CD14-positive monocyte (primary cell): ENCODE measurements at regions not wholly inside any gene's neighbourhood (a gene's known extent, or its start where the extent isn't known, plus 50 kb on each side); places are given as distances from the start of the nearest gene placed in this dataset.
A peak's percentile ranks its signal among the peaks of the same experiment; 100 is the strongest.

Experiments
- DNase-seq, 3 donors: peaks; one replicate each; pipeline ENCODE4 v3.0.0-alpha.2; 2011 to 2022
- H2AFZ ChIP-seq: 2 replicates; pipeline ENCODE4 v1.6.0; 2012; ENCODE audit warnings: mild to moderate bottlenecking, low read depth, low read length, inconsistent platforms; ENCODE audit not compliant: insufficient read depth, poor library complexity, severe bottlenecking
- H3K27ac ChIP-seq, 2 donors: 1 replicate in 1 of 2; 2 replicates in 1 of 2; pipeline ENCODE4 v1.5.1; 2012 to 2013; ENCODE audit warnings: low read length in 2 of 2, control low read depth in 1 of 2, inconsistent platforms in 1 of 2, low read depth in 1 of 2, mild to moderate bottlenecking in 1 of 2
- H3K27me3 ChIP-seq, 2 donors: one replicate each; pipeline versions ENCODE4 v1.6.0 to v1.6.1; 2011 to 2013; ENCODE audit warnings: low read length in 2 of 2; ENCODE audit not compliant: control insufficient read depth in 2 of 2, insufficient read depth in 2 of 2
- H3K36me3 ChIP-seq, 2 donors: replicated peaks in 1 of 2; 1 replicate in 1 of 2; 2 replicates in 1 of 2; pipeline versions ENCODE4 v1.5.1 to v1.6.1; 2012 to 2013; ENCODE audit warnings: low read length in 2 of 2, control low read depth in 1 of 2, inconsistent platforms in 1 of 2, mild to moderate bottlenecking in 1 of 2; ENCODE audit not compliant: insufficient read depth in 2 of 2, control insufficient read depth in 1 of 2
- H3K4me1 ChIP-seq, 2 donors: 1 replicate in 1 of 2; 2 replicates in 1 of 2; pipeline versions ENCODE4 v1.5.1 to v1.6.1; 2012 to 2013; ENCODE audit warnings: low read length in 2 of 2, control low read depth in 1 of 2, inconsistent platforms in 1 of 2, mild to moderate bottlenecking in 1 of 2, moderate library complexity in 1 of 2; ENCODE audit not compliant: insufficient read depth in 2 of 2, control insufficient read depth in 1 of 2
- H3K4me2 ChIP-seq: replicated peaks from 2 replicates; pipeline ENCODE3; 2012; ENCODE audit warnings: low read length, moderate library complexity, mild to moderate bottlenecking; ENCODE audit not compliant: poor library complexity, severe bottlenecking; ENCODE audit errors: extremely low read depth
- H3K4me3 ChIP-seq, 3 experiments: fragments of 200-600 bp in 1 of 3; sonication (generic) in 1 of 3; replicated peaks in 1 of 3; 1 replicate in 2 of 3; 2 replicates in 1 of 3; pipeline ENCODE4 v1.5.1; 2011 to 2013; ENCODE audit warnings: low read length in 3 of 3, mild to moderate bottlenecking in 3 of 3, control low read depth in 2 of 3, low read depth in 2 of 3, inconsistent platforms in 1 of 3, moderate library complexity in 1 of 3
- H3K79me2 ChIP-seq: 2 replicates; pipeline ENCODE4 v1.6.0; 2012; ENCODE audit warnings: mild to moderate bottlenecking, control low read depth, inconsistent platforms, low read length, moderate library complexity; ENCODE audit not compliant: insufficient read depth
- H3K9ac ChIP-seq: 2 replicates; pipeline ENCODE4 v1.6.0; 2017; ENCODE audit warnings: low read length, mild to moderate bottlenecking; ENCODE audit not compliant: insufficient read depth, poor library complexity, severe bottlenecking
- H3K9me3 ChIP-seq, 2 donors: replicated peaks in 1 of 2; 1 replicate in 1 of 2; 2 replicates in 1 of 2; pipeline versions ENCODE4 v1.5.1 to v1.6.1; 2012 to 2013; ENCODE audit warnings: low read length in 2 of 2, control low read depth in 1 of 2; ENCODE audit not compliant: control insufficient read depth in 1 of 2, insufficient read depth in 1 of 2
- H4K20me1 ChIP-seq: 2 replicates; pipeline ENCODE4 v1.6.0; 2012; ENCODE audit warnings: mild to moderate bottlenecking, low read length, control low read depth, moderate library complexity; ENCODE audit not compliant: insufficient read depth
- H3K27ac Mint-ChIP-seq, 7 donors: one replicate each; pipeline ENCODE4 v1.8.0; 2020; ENCODE audit warnings: mild to moderate bottlenecking in 7 of 7, mixed read lengths in 7 of 7, moderate library complexity in 6 of 7, inconsistent platforms in 2 of 7
- H3K27me3 Mint-ChIP-seq, 3 donors: one replicate each; pipeline ENCODE4 v1.8.0; 2021 to 2022; ENCODE audit warnings: low read depth in 3 of 3, mild to moderate bottlenecking in 3 of 3, mixed read lengths in 3 of 3, moderate library complexity in 3 of 3, inconsistent platforms in 1 of 3
- H3K36me3 Mint-ChIP-seq, 2 donors: one replicate each; pipeline ENCODE4 v1.8.0; 2020; ENCODE audit warnings: mixed read lengths in 2 of 2, inconsistent platforms in 1 of 2, mild to moderate bottlenecking in 1 of 2
- H3K4me1 Mint-ChIP-seq: one replicate; pipeline ENCODE4 v1.8.0; 2020; ENCODE audit warnings: mild to moderate bottlenecking, mixed read lengths
- H3K4me3 Mint-ChIP-seq, 2 donors: one replicate each; pipeline ENCODE4 v1.8.0; 2020; ENCODE audit warnings: mild to moderate bottlenecking in 2 of 2, mixed read lengths in 2 of 2, moderate library complexity in 1 of 2
- H3K9me3 Mint-ChIP-seq, 7 donors: one replicate each; pipeline ENCODE4 v1.8.0; 2020 to 2022; ENCODE audit warnings: mixed read lengths in 7 of 7, mild to moderate bottlenecking in 6 of 7, moderate library complexity in 6 of 7, inconsistent platforms in 2 of 7
- WGBS: methylation state at CpG from one replicate; pipeline ENCODE4 v1.1.5; 2013; ENCODE audit warnings: missing lambda C conversion rate; ENCODE audit not compliant: insufficient coverage; 5-methylcytosine and 5-hydroxymethylcytosine counted together
- intact Hi-C, 2 donors: fragments of 100-400 bp; cut with micrococcal nuclease; formaldehyde crosslinking; loops; one replicate each; pipeline versions ENCODE4 v1.15.0 to v1.15.1; 2023
- TF ChIP-seq, protein P1 (sequence below): fragments of 200-600 bp; IDR thresholded peaks from one replicate; pipeline ENCODE4 v1.8.0; 2022; ENCODE audit warnings: antibody characterized with exemption, mild to moderate bottlenecking

DNA sequence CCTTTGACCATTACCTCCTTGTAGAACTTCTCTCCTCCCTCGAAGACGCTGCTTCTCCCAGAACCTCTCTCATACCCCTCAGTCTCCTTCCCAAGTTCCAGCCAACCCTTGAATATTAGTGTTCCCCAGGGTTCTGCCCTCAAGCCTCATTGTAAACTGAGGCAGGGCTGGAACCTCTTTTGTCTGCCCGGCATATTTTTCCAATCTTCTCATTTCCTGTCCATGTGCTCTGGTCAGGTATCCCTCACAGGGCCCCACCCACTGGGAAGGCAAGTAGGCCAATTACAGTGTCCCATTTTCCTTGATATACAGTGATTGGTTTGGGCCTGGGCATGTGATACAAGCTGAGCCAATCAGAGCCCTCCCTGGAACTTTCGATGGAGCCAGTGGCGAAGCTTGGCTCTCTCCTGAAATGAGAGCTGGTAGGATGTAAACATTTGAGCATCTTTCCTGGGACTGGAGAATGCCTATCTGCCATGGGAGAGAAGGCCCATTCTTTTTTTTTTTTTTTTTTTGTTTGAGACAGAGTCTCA lies 57.1 kb upstream of the ID3 start:
- intact Hi-C loops: no loop called here
- no peak overlapping the region for H3K4me2 ChIP-seq

DNA sequence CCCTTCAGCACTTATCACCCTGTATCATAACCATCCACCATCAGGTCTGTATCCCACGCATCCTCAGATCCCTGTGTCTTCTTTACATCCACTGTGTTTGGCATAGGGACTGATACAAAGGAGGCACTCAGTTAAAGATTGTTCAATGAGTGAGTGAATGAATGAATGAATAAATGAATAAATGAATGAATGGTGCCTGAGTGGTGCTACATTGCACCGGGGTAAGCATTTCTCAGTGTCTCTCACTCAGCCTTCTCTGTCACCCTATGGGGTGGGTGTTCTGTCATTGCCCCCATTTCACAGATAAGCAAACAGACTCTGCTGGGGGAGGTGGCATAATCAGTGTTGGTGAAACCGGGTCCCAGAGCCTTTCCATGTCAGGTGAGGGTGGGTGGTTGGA lies 56.6 kb upstream of the ID3 start:
- H3K27ac ChIP-seq: no peak overlapping the region
- H3K27me3 ChIP-seq: peaks cover 24 to 37% of the 10 kb centered on the region in 2 donors
- Mint-ChIP-seq H3K36me3 (no peaks in the 10 kb centered on the region), H3K27me3 (peaks cover 50 to 52% (median 52%) of the 10 kb centered on the region in 3 donors), H3K9me3 (peaks cover 0 to 13% (median 3%) of the 10 kb centered on the region in 7 donors), H3K4me1 (no peaks in the 10 kb centered on the region), H3K4me3 (no peak overlapping the region), H3K27ac (no peak overlapping the region)
- TF ChIP-seq, protein P1, sequence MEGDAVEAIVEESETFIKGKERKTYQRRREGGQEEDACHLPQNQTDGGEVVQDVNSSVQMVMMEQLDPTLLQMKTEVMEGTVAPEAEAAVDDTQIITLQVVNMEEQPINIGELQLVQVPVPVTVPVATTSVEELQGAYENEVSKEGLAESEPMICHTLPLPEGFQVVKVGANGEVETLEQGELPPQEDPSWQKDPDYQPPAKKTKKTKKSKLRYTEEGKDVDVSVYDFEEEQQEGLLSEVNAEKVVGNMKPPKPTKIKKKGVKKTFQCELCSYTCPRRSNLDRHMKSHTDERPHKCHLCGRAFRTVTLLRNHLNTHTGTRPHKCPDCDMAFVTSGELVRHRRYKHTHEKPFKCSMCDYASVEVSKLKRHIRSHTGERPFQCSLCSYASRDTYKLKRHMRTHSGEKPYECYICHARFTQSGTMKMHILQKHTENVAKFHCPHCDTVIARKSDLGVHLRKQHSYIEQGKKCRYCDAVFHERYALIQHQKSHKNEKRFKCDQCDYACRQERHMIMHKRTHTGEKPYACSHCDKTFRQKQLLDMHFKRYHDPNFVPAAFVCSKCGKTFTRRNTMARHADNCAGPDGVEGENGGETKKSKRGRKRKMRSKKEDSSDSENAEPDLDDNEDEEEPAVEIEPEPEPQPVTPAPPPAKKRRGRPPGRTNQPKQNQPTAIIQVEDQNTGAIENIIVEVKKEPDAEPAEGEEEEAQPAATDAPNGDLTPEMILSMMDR: no peak
- DNase-seq: no peak
- H3K9ac ChIP-seq: no peak overlapping the region
- intact Hi-C loops: no loop called here
- peaks cover 0 to 11% of the 10 kb centered on the region in 2 donors for H3K9me3 ChIP-seq
- H3K79me2 ChIP-seq: no peaks in the 10 kb centered on the region
- no peak overlapping the region for H3K4me2 ChIP-seq
- no peak overlapping the region for H3K4me3 ChIP-seq
- H4K20me1 ChIP-seq: no peaks in the 10 kb centered on the region
- H3K36me3 ChIP-seq: no peaks in the 10 kb centered on the region
- no peaks in the 10 kb centered on the region for H3K4me1 ChIP-seq
- WGBS: no CpG with 5 or more reads among the region's 3 CpGs
- H2AFZ ChIP-seq: no peak overlapping the region

More for the DNA sequence above, 57.1 kb upstream of the ID3 start:
- peaks cover 50 to 55% (median 55%) of the 10 kb centered on the region in 3 donors for H3K27me3 Mint-ChIP-seq
- no peaks in the 10 kb centered on the region for H3K36me3 ChIP-seq
- no peaks in the 10 kb centered on the region for H3K4me1 ChIP-seq
- no peak overlapping the region for H3K27ac Mint-ChIP-seq
- H3K27me3 ChIP-seq: peaks cover 26 to 42% of the 10 kb centered on the region in 2 donors
- no peaks in the 10 kb centered on the region for H3K4me1 Mint-ChIP-seq
- H3K36me3 Mint-ChIP-seq: no peaks in the 10 kb centered on the region
- no peak overlapping the region for H3K27ac ChIP-seq
- H4K20me1 ChIP-seq: no peaks in the 10 kb centered on the region
- H3K9me3 ChIP-seq: peaks cover 0 to 13% of the 10 kb centered on the region in 2 donors
- H3K79me2 ChIP-seq: no peaks in the 10 kb centered on the region
- peak overlapping the region in 1 of 2 donors; percentile 54 for H3K4me3 Mint-ChIP-seq
- DNase-seq: no peak
- no peak overlapping the region for H3K4me3 ChIP-seq
- 98% methylated on average over 4 of the region's 5 CpGs for WGBS
- no peak overlapping the region for H2AFZ ChIP-seq
- H3K9me3 Mint-ChIP-seq: peaks cover 0 to 13% (median 3%) of the 10 kb centered on the region in 7 donors
- TF ChIP-seq, protein P1: no peak
- H3K9ac ChIP-seq: no peak overlapping the region
